ENCODE measurements at regions not wholly inside any gene's neighbourhood (a gene's known extent, or its start where the extent isn't known, plus 50 kb on each side); places are given as distances from the start of the nearest gene placed in this dataset.

DNA sequence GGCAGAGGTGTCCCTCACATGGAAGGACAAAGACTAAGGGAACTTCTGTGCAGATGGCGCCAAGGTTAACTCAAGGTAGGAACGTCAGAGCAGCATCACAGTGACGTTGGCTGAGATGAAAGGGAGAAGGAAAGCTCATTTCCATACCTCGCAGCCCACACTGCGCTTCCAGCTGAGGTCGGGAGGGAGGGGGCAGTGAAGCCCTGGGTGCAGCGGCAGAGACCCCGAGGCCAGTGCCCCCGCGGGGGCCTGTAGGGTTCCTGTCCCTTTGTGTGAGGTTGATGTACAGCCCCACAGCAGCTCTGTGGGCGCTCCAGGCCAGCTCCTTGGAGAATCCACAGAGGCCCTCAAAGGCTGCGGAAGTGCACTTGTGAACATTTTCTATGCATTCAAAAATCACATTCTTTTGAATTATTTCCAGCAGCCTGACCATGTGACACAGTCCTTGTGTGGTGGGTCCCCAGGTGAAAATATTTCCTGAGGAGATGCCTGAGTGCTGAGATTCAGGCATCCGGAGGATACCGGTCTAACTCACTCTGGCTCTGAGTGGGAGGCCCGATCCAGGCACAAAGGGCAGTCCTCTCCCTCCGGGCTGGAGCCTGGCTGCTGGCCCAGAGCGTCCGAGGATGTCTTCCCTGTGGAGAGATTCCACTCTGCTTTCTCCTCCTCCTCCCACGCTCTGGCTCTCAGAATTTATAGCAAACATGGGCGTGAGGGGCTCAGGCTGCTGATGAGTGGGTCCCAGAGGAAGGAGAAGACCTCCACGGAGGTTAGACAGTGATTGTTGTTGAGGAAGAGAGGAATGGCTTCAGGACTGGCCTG lies 150.7 kb downstream of the ICE1 start:
- no peak for TF ChIP-seq POLR2A (IDR thresholded peaks at IDR 0.05; ENCODE audit: low read depth, low read length)
- TF ChIP-seq, protein P1, sequence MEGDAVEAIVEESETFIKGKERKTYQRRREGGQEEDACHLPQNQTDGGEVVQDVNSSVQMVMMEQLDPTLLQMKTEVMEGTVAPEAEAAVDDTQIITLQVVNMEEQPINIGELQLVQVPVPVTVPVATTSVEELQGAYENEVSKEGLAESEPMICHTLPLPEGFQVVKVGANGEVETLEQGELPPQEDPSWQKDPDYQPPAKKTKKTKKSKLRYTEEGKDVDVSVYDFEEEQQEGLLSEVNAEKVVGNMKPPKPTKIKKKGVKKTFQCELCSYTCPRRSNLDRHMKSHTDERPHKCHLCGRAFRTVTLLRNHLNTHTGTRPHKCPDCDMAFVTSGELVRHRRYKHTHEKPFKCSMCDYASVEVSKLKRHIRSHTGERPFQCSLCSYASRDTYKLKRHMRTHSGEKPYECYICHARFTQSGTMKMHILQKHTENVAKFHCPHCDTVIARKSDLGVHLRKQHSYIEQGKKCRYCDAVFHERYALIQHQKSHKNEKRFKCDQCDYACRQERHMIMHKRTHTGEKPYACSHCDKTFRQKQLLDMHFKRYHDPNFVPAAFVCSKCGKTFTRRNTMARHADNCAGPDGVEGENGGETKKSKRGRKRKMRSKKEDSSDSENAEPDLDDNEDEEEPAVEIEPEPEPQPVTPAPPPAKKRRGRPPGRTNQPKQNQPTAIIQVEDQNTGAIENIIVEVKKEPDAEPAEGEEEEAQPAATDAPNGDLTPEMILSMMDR (IDR thresholded peaks at IDR 0.05; ENCODE audit: extremely low read depth in 1 of 2, insufficient read depth in 1 of 2, low read depth in 1 of 2, low read length in 2 of 2): no peak
- no peak for TF ChIP-seq POLR2AphosphoS5 (IDR thresholded peaks at IDR 0.05; ENCODE audit: insufficient read depth, low read depth, low read length)
